ENCODE measurements at regions not wholly inside any gene's neighbourhood (a gene's known extent, or its start where the extent isn't known, plus 50 kb on each side); places are given as distances from the start of the nearest gene placed in this dataset.

DNA sequence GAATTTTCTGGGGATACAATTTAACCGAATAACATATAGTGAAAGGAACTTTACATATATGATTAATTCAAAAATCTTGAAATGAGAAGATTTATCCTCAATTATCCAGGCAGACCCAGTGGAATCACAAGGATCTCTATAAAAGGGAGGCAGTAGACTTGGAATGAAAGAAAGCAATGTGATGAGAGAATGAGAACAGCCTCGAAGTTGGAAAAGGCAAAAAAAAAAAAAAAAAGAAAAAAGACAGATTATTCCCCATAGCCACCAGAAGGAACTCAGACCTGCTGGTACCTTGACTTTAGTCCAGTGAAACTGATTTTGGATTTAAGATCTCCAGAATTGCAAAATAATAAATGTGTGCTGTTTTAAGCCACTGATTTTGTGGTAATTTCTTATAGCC is 416.3 kb upstream of the OR4E1 start:
- Histone ChIP-seq H2AFZ (no peak overlapping the region), H3K27me3 (replicated peaks; ENCODE audit: insufficient read depth) (no peaks in the 10 kb centered on the region), H3K27ac (no peak overlapping the region), H4K20me1 (ENCODE audit: insufficient read depth) (no peaks in the 10 kb centered on the region), H3K4me1 (ENCODE audit: insufficient read depth) (no peaks in the 10 kb centered on the region), H3F3A (ENCODE audit: insufficient read depth) (no peaks in the 10 kb centered on the region), H3K79me2 (ENCODE audit: insufficient read depth) (no peaks in the 10 kb centered on the region), H3K9ac (no peak overlapping the region), H3K4me2 (ENCODE audit: unreplicated experiment) (no peak overlapping the region), H3K9me3 (ENCODE audit: low read depth) (no peaks in the 10 kb centered on the region), H3K4me3 (no peak overlapping the region), H3K9me2 (ENCODE audit: insufficient read depth) (no peaks in the 10 kb centered on the region), H3K36me3 (ENCODE audit: low read depth) (no peaks in the 10 kb centered on the region)
- 10 to 18% methylated on average over 2 of the region's 2 CpGs for WGBS, 2 experiments (ENCODE audit: low coverage in 1 of 2, low lambda C conversion rate in 2 of 2, missing lambda C conversion rate in 2 of 2)
- no peak for DNase-seq
- in situ Hi-C loops (cut with MboI): no loop called here
- TF ChIP-seq EZH2 (IDR thresholded peaks at IDR 0.05; ENCODE audit: insufficient read depth, poor library complexity, severe bottlenecking): no peak
- TF ChIP-seq EZH2phosphoT487 (IDR thresholded peaks at IDR 0.05; ENCODE audit: insufficient read depth, low read depth): no peak

DNA sequence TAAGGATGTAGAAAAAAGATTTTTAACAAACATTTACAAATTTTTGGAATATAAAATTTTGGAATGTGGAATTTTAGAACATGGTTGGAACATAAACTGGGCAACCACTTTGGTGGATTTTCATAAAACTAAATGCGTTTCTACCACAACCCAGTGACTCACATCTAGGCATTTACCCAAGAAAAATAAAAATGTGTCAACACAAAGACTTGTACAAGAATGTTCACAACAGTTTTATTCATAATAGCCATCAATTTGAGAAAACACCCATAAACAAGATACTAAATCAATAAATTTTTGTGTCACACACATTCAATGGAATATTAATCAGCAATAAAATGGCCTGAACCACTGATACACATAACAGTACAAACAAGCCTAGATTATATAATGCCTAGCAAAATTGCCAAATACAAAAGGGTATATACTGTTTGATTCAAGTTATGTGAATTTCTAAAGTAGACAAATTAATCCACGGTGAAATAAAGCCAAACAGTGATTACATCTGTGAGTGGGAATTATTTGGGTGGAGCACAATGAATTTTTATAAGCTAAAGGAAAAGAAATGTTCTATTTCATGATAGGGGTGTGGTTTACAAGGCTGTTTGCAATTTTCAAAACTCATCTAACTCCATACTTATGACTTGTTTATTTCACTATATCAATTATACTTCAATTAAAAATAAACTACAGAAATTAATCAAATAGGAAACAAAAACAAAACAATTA is 415.2 kb upstream of the OR4E1 start:
- Histone ChIP-seq H3K4me1 (ENCODE audit: insufficient read depth) (no peaks in the 10 kb centered on the region), H3K9me2 (ENCODE audit: insufficient read depth) (no peaks in the 10 kb centered on the region), H3K36me3 (ENCODE audit: low read depth) (no peaks in the 10 kb centered on the region), H3F3A (ENCODE audit: insufficient read depth) (no peaks in the 10 kb centered on the region), H3K4me3 (no peak overlapping the region), H2AFZ (no peak overlapping the region), H3K79me2 (ENCODE audit: insufficient read depth) (no peaks in the 10 kb centered on the region), H4K20me1 (ENCODE audit: insufficient read depth) (no peaks in the 10 kb centered on the region), H3K9ac (no peak overlapping the region), H3K27ac (no peak overlapping the region), H3K9me3 (ENCODE audit: low read depth) (no peaks in the 10 kb centered on the region), H3K4me2 (ENCODE audit: unreplicated experiment) (no peak overlapping the region), H3K27me3 (replicated peaks; ENCODE audit: insufficient read depth) (no peaks in the 10 kb centered on the region)
- TF ChIP-seq EZH2phosphoT487 (IDR thresholded peaks at IDR 0.05; ENCODE audit: insufficient read depth, low read depth): no peak
- TF ChIP-seq EZH2 (IDR thresholded peaks at IDR 0.05; ENCODE audit: insufficient read depth, poor library complexity, severe bottlenecking): no peak
- WGBS, 2 experiments (ENCODE audit: low coverage in 1 of 2, low lambda C conversion rate in 2 of 2, missing lambda C conversion rate in 2 of 2): 0 to 1% methylated on average over 2 of the region's 2 CpGs
- DNase-seq: no peak
- in situ Hi-C loops (cut with MboI): no loop called here

DNA sequence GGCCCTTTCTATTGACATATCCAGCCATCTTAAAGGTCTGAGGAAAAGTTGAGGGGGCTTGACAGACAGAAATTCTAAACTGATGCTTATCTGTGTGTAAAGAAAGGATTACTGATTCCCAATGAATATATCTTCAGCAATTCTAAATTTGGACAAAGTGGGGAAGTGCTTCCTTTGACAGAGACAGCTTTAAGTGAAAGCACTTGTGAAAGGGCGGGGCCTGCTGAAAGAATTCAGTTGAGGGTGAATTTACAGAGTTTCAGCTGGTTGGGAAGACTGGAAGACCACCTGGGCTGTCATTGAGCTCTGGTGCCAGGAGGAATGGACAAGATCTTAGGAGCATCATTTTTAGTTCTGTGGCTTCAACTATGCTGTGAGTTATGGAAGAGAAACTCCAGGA is 412.5 kb upstream of the OR4E1 start:
- Histone ChIP-seq H3K9ac (no peak overlapping the region), H2AFZ (no peak overlapping the region), H3K9me3 (ENCODE audit: low read depth) (no peaks in the 10 kb centered on the region), H3K27ac (no peak overlapping the region), H3K79me2 (ENCODE audit: insufficient read depth) (no peaks in the 10 kb centered on the region), H3K4me2 (ENCODE audit: unreplicated experiment) (no peak overlapping the region), H3K4me1 (ENCODE audit: insufficient read depth) (no peaks in the 10 kb centered on the region), H3K27me3 (replicated peaks; ENCODE audit: insufficient read depth) (no peaks in the 10 kb centered on the region), H4K20me1 (ENCODE audit: insufficient read depth) (no peaks in the 10 kb centered on the region), H3K9me2 (ENCODE audit: insufficient read depth) (no peaks in the 10 kb centered on the region), H3K4me3 (no peak overlapping the region), H3F3A (ENCODE audit: insufficient read depth) (no peaks in the 10 kb centered on the region), H3K36me3 (ENCODE audit: low read depth) (no peaks in the 10 kb centered on the region)
- TF ChIP-seq EZH2phosphoT487 (IDR thresholded peaks at IDR 0.05; ENCODE audit: insufficient read depth, low read depth): no peak
- TF ChIP-seq EZH2 (IDR thresholded peaks at IDR 0.05; ENCODE audit: insufficient read depth, poor library complexity, severe bottlenecking): no peak
- in situ Hi-C loops (cut with MboI): no loop called here
- WGBS, 2 experiments (ENCODE audit: low coverage in 1 of 2, low lambda C conversion rate in 2 of 2, missing lambda C conversion rate in 2 of 2): 29 to 39% methylated on average over 1 of the region's 1 CpG
- DNase-seq: no peak

DNA sequence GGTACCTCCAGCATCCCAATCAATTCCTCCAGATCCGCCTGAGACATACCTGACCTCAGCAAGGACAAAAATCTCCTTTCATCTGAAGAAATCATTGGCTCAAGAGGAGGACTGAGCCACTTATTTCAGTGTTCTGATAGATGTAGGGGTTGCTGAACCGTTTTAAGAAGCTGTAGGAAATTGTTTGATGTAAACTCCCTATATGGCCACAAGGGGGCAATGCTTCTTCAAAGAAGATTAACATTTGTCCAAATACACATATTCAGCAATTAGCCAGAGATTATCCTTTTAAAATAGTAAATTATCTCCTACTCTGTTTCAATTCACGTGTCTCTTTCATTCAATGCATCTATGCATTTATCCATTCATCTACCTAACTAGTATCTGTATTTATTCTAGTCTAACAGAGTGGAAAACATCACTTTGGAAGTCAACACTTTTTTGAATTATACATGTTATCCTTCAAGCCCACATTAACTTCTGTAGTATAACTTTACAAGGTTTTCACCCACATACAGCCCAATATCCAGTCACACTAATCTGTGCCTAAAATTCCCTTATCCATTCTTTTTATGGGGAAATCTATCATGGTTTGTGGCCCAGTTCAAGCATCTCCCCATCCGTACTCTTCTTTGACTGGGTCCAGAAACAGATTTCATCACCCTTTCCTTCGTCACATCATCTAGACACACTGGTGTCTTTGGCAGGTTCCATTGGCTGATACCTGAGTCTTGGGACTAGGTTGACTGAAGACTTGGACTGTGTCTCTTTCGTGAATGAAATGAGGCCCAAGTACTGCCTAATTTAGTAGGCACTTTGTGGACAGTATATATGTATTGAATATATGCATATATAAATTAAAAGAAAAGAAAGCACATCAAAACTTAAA is 411.0 kb upstream of the OR4E1 start:
- no peaks in the 10 kb centered on the region for H3K9me2 ChIP-seq (ENCODE audit: insufficient read depth)
- H3K9ac ChIP-seq: no peak overlapping the region
- no peak overlapping the region for H2AFZ ChIP-seq
- H3K4me3 ChIP-seq: no peak overlapping the region
- H3K79me2 ChIP-seq (ENCODE audit: insufficient read depth): no peaks in the 10 kb centered on the region
- peak; percentile 58 for DNase-seq
- H3F3A ChIP-seq (ENCODE audit: insufficient read depth): no peaks in the 10 kb centered on the region
- no peaks in the 10 kb centered on the region for H3K4me1 ChIP-seq (ENCODE audit: insufficient read depth)
- H3K9me3 ChIP-seq (ENCODE audit: low read depth): no peaks in the 10 kb centered on the region
- H3K36me3 ChIP-seq (ENCODE audit: low read depth): no peaks in the 10 kb centered on the region
- WGBS, 2 experiments (ENCODE audit: low coverage in 1 of 2, low lambda C conversion rate in 2 of 2, missing lambda C conversion rate in 2 of 2): 34 to 36% methylated on average over 6 of the region's 6 CpGs
- in situ Hi-C loops (cut with MboI): no loop called here
- TF ChIP-seq EZH2phosphoT487 (IDR thresholded peaks at IDR 0.05; ENCODE audit: insufficient read depth, low read depth): no peak
- no peak for TF ChIP-seq EZH2 (IDR thresholded peaks at IDR 0.05; ENCODE audit: insufficient read depth, poor library complexity, severe bottlenecking)
- H4K20me1 ChIP-seq (ENCODE audit: insufficient read depth): no peaks in the 10 kb centered on the region
- H3K27me3 ChIP-seq (replicated peaks; ENCODE audit: insufficient read depth): no peaks in the 10 kb centered on the region
- no peak overlapping the region for H3K4me2 ChIP-seq (ENCODE audit: unreplicated experiment)
- H3K27ac ChIP-seq: no peak overlapping the region

Measured in GM23248 (cell line).